ENCODE measurements at regions not wholly inside any gene's neighbourhood (a gene's known extent, or its start where the extent isn't known, plus 50 kb on each side); places are given as distances from the start of the nearest gene placed in this dataset.

- H3K27ac Mint-ChIP-seq = no peak overlapping the region
- no peak for DNase-seq
- intact Hi-C loops (cut with micrococcal nuclease) = no loop called here
- peaks cover 24% of the 10 kb centered on the region for H3K27me3 ChIP-seq (ENCODE audit: control insufficient read depth, insufficient read depth, low read length)
- H3K36me3 Mint-ChIP-seq = no peaks in the 10 kb centered on the region
- H3K4me1 ChIP-seq (ENCODE audit: control insufficient read depth, insufficient read depth, low read length) = no peaks in the 10 kb centered on the region
- no peak overlapping the region for H3K27ac ChIP-seq (ENCODE audit: low read length)
- no peak for TF ChIP-seq CTCF (IDR thresholded peaks at IDR 0.05)
- no peak overlapping the region for H3K4me3 Mint-ChIP-seq
- H3K36me3 ChIP-seq (ENCODE audit: control insufficient read depth, insufficient read depth, low read length) = no peaks in the 10 kb centered on the region
- no peaks in the 10 kb centered on the region for H3K9me3 Mint-ChIP-seq
- H3K27me3 Mint-ChIP-seq (ENCODE audit: low read depth in 2 of 2) = peaks cover 67 to 88% of the 10 kb centered on the region in 2 donors
- no peak for ATAC-seq
- H3K4me3 ChIP-seq (ENCODE audit: low read length) = no peak overlapping the region
- WGBS (ENCODE audit: insufficient coverage) = 79% methylated on average over 2 of the region's 2 CpGs
- H3K9me3 ChIP-seq (ENCODE audit: control insufficient read depth, insufficient read depth, low read length) = no peaks in the 10 kb centered on the region
- H3K4me1 Mint-ChIP-seq = no peaks in the 10 kb centered on the region
Observed at GRCh38 chr5:73295447-73295846, 122.5 kb downstream of the TMEM174 start.

GRCh38 chr5:73292816-73293459, 119.9 kb downstream of the TMEM174 start:
- H3K4me3 ChIP-seq (ENCODE audit: low read length) = no peak overlapping the region

GRCh38 chr5:73291873-73292272, 118.9 kb downstream of the TMEM174 start:
- no peak for DNase-seq
- H3K36me3 ChIP-seq (ENCODE audit: control insufficient read depth, insufficient read depth, low read length) = no peaks in the 10 kb centered on the region
- H3K4me3 ChIP-seq (ENCODE audit: low read length) = no peak overlapping the region
- no peak for ATAC-seq
- H3K27me3 ChIP-seq (ENCODE audit: control insufficient read depth, insufficient read depth, low read length) = peaks cover 17% of the 10 kb centered on the region
- TF ChIP-seq CTCF (IDR thresholded peaks at IDR 0.05) = no peak
- 93% methylated on average over 6 of the region's 7 CpGs for WGBS (ENCODE audit: insufficient coverage)
- no peak overlapping the region for H3K27ac ChIP-seq (ENCODE audit: low read length)
- Mint-ChIP-seq H3K4me3 (no peak overlapping the region), H3K4me1 (no peaks in the 10 kb centered on the region), H3K36me3 (no peaks in the 10 kb centered on the region), H3K27ac (no peak overlapping the region), H3K27me3 (ENCODE audit: low read depth in 2 of 2) (peaks cover 55 to 75% of the 10 kb centered on the region in 2 donors), H3K9me3 (no peaks in the 10 kb centered on the region)
- H3K4me1 ChIP-seq (ENCODE audit: control insufficient read depth, insufficient read depth, low read length) = no peaks in the 10 kb centered on the region
- no peaks in the 10 kb centered on the region for H3K9me3 ChIP-seq (ENCODE audit: control insufficient read depth, insufficient read depth, low read length)
- intact Hi-C loops (cut with micrococcal nuclease) = no loop called here

More at GRCh38 chr5:73292816-73293459, 119.9 kb downstream of the TMEM174 start:
- peaks cover 20% of the 10 kb centered on the region for H3K27me3 ChIP-seq (ENCODE audit: control insufficient read depth, insufficient read depth, low read length)
- no peak overlapping the region for H3K4me3 Mint-ChIP-seq
- WGBS (ENCODE audit: insufficient coverage) = 58% methylated on average over 6 of the region's 7 CpGs
- no peaks in the 10 kb centered on the region for H3K36me3 ChIP-seq (ENCODE audit: control insufficient read depth, insufficient read depth, low read length)
- H3K27me3 Mint-ChIP-seq (ENCODE audit: low read depth in 2 of 2) = peaks cover 63 to 83% of the 10 kb centered on the region in 2 donors
- H3K9me3 ChIP-seq (ENCODE audit: control insufficient read depth, insufficient read depth, low read length) = no peaks in the 10 kb centered on the region
- H3K9me3 Mint-ChIP-seq = no peaks in the 10 kb centered on the region
- no peak overlapping the region for H3K27ac ChIP-seq (ENCODE audit: low read length)
- intact Hi-C loops (cut with micrococcal nuclease) = no loop called here
- no peaks in the 10 kb centered on the region for H3K36me3 Mint-ChIP-seq
- DNase-seq = no peak
- no peak for TF ChIP-seq CTCF (IDR thresholded peaks at IDR 0.05)
- H3K27ac Mint-ChIP-seq = no peak overlapping the region
- no peaks in the 10 kb centered on the region for H3K4me1 ChIP-seq (ENCODE audit: control insufficient read depth, insufficient read depth, low read length)
- no peaks in the 10 kb centered on the region for H3K4me1 Mint-ChIP-seq
- no peak for ATAC-seq

GRCh38 chr5:73290242-73290641, 117.2 kb downstream of the TMEM174 start:
- WGBS (ENCODE audit: insufficient coverage) = 69% methylated on average over 3 of the region's 3 CpGs
- H3K9me3 Mint-ChIP-seq = no peaks in the 10 kb centered on the region
- H3K36me3 ChIP-seq (ENCODE audit: control insufficient read depth, insufficient read depth, low read length) = no peaks in the 10 kb centered on the region
- H3K27me3 ChIP-seq (ENCODE audit: control insufficient read depth, insufficient read depth, low read length) = peaks cover 6% of the 10 kb centered on the region
- no peak overlapping the region for H3K27ac Mint-ChIP-seq
- no peaks in the 10 kb centered on the region for H3K9me3 ChIP-seq (ENCODE audit: control insufficient read depth, insufficient read depth, low read length)
- no peaks in the 10 kb centered on the region for H3K36me3 Mint-ChIP-seq
- no peaks in the 10 kb centered on the region for H3K4me1 ChIP-seq (ENCODE audit: control insufficient read depth, insufficient read depth, low read length)
- no peaks in the 10 kb centered on the region for H3K4me1 Mint-ChIP-seq
- DNase-seq = no peak
- intact Hi-C loops (cut with micrococcal nuclease) = no loop called here
- no peak for ATAC-seq
- TF ChIP-seq CTCF (IDR thresholded peaks at IDR 0.05) = no peak
- no peak overlapping the region for H3K27ac ChIP-seq (ENCODE audit: low read length)
- peaks cover 44 to 69% of the 10 kb centered on the region in 2 donors for H3K27me3 Mint-ChIP-seq (ENCODE audit: low read depth in 2 of 2)
- H3K4me3 Mint-ChIP-seq = no peak overlapping the region
- H3K4me3 ChIP-seq (ENCODE audit: low read length) = no peak overlapping the region
